K562 (cell line): ENCODE measurements at regions not wholly inside any gene's neighbourhood (a gene's known extent, or its start where the extent isn't known, plus 50 kb on each side); places are given as distances from the start of the nearest gene placed in this dataset.

Experiments used
- ATAC-seq: fragments of 200-7000 bp; cut with Tn5 transposase; 3 replicates; pipeline ENCODE4 v1.9.1; 2020; ENCODE audit warnings: moderate library complexity
- BruUV-seq: library from RNA; stranded (reverse); fragments of 400-500 nt; replicated peaks from 2 replicates; lab custom pipeline; 2021; lab: Mats Ljungman, UMichigan
- CTCF ChIA-PET: fragments of 300-600 bp; formaldehyde crosslinking; extraction: SDS; loops from one replicate; lab custom pipeline; 2021; ENCODE audit warnings: low intra/inter-chr PET ratio; lab: Yijun Ruan, JAX
- POLR2A ChIA-PET: fragments of 300-600, 350-650 bp; sonication (Branson Sonifier 250); formaldehyde crosslinking; extraction: SDS; loops from one replicate; lab custom pipeline; 2021; ENCODE audit warnings: antibody characterized with exemption, inconsistent platforms; lab: Yijun Ruan, JAX
- DNase-seq, 4 experiments: peaks; one replicate each; pipeline versions ENCODE4 v3.0.0 to v3.0.0-alpha.2; 2011 to 2018; ENCODE audit warnings: low spot score in 3 of 4, mixed read lengths in 3 of 4; ENCODE audit errors: extremely low read depth in 1 of 4
- FAIRE-seq: peaks from 2 replicates; lab custom pipeline; 2011; peaks lifted over from hg19 to GRCh38; lab: Jason Lieb, UNC
- H2AFZ ChIP-seq: 2 replicates; pipeline ENCODE4 v1.6.0; 2011; ENCODE audit warnings: low read depth, low read length, control low read depth, inconsistent platforms
- H3K27ac ChIP-seq: fragments of 200-600 bp; 3 replicates; pipeline ENCODE4 v1.8.0; 2011; ENCODE audit warnings: low read depth, mild to moderate bottlenecking, control low read depth, inconsistent platforms, low read length, moderate library complexity, mixed read lengths; ENCODE audit errors: extremely low read depth
- H3K27me3 ChIP-seq, 2 experiments: fragments of 300-600 bp in 1 of 2; 2 replicates in 1 of 2; 3 replicates in 1 of 2; pipeline versions ENCODE4 v1.6.0 to v1.8.0; 2011; ENCODE audit warnings: inconsistent platforms in 2 of 2, low read length in 2 of 2, mild to moderate bottlenecking in 1 of 2, mixed read lengths in 1 of 2, moderate library complexity in 1 of 2; ENCODE audit not compliant: control insufficient read depth in 2 of 2, insufficient read depth in 2 of 2
- H3K36me3 ChIP-seq: fragments of 300-600 bp; 3 replicates; pipeline ENCODE4 v1.8.0; 2011; ENCODE audit warnings: mild to moderate bottlenecking, low read length, inconsistent platforms; ENCODE audit not compliant: control insufficient read depth, insufficient read depth
- H3K4me1 ChIP-seq, 2 experiments: fragments of 200-600 bp in 1 of 2; replicated peaks in 1 of 2; 2 replicates in 1 of 2; 3 replicates in 1 of 2; pipeline versions ENCODE4 v1.5.1 to v1.8.0; 2011; ENCODE audit warnings: inconsistent platforms in 2 of 2, low read length in 2 of 2, mild to moderate bottlenecking in 1 of 2, mixed read lengths in 1 of 2, moderate library complexity in 1 of 2; ENCODE audit not compliant: control insufficient read depth in 2 of 2, insufficient read depth in 2 of 2
- H3K4me2 ChIP-seq: 2 replicates; pipeline ENCODE4 v1.6.1; 2011; ENCODE audit warnings: low read length, control low read depth, inconsistent platforms, mixed read lengths; ENCODE audit not compliant: insufficient read depth
- H3K4me3 ChIP-seq: fragments of 200-600 bp; sonication (generic), shearing (Covaris generic); 2 replicates; pipeline ENCODE4 v1.5.1; 2016; ENCODE audit warnings: control low read depth, inconsistent platforms
- H3K79me2 ChIP-seq: fragments of 200-600 bp; 3 replicates; pipeline ENCODE4 v1.8.0; 2011; ENCODE audit warnings: low read length, inconsistent platforms; ENCODE audit not compliant: control insufficient read depth, insufficient read depth
- H3K9ac ChIP-seq, 2 experiments: 2 replicates each; pipeline versions ENCODE4 v1.6.0 to v1.6.1; 2011; ENCODE audit warnings: low read depth in 2 of 2, low read length in 2 of 2, control low read depth in 1 of 2, inconsistent platforms in 1 of 2, mild to moderate bottlenecking in 1 of 2, mixed read lengths in 1 of 2; ENCODE audit not compliant: insufficient read depth in 1 of 2
- H3K9me1 ChIP-seq: one replicate; pipeline ENCODE4 v1.6.0; 2011; ENCODE audit warnings: inconsistent platforms, mild to moderate bottlenecking, low read length, moderate library complexity; ENCODE audit not compliant: control insufficient read depth, insufficient read depth
- H3K9me3 ChIP-seq: replicated peaks from 2 replicates; pipeline ENCODE4 v1.5.1; 2011; ENCODE audit warnings: low read depth, low read length, inconsistent platforms; ENCODE audit not compliant: control insufficient read depth, insufficient read depth
- H4K20me1 ChIP-seq: replicated peaks from 2 replicates; pipeline ENCODE4 v1.6.1; 2011; ENCODE audit warnings: low read length, inconsistent platforms, mixed read lengths; ENCODE audit not compliant: control insufficient read depth, insufficient read depth
- ADNP ChIP-seq: fragments of 200-800 bp; sonication (Bioruptor generic); IDR thresholded peaks from 2 replicates; pipeline ENCODE4 v1.6.1; 2016; ENCODE audit warnings: missing genetic modification characterization, missing compliant biosample characterization
- ARID4B ChIP-seq: sonication (generic); formaldehyde crosslinking; IDR thresholded peaks from 2 replicates; pipeline ENCODE4 v1.8.0; 2022; ENCODE audit warnings: mild to moderate bottlenecking, missing genetic modification reagents
- ATF3 ChIP-seq, 2 experiments: fragments of 450-650 bp in 1 of 2; sonication (generic) in 1 of 2; formaldehyde crosslinking in 1 of 2; IDR thresholded peaks in 1 of 2; conservative IDR thresholded peaks in 1 of 2; 2 replicates each; pipeline versions ENCODE4 v1.6.1 to v1.8.1; 2016 to 2023; ENCODE audit warnings: mild to moderate bottlenecking in 2 of 2, moderate library complexity in 2 of 2, inconsistent platforms in 1 of 2, missing genetic modification reagents in 1 of 2
- ATF7 ChIP-seq: fragments of 450-650 bp; IDR thresholded peaks from 2 replicates; pipeline ENCODE4 v1.7.1; 2014; ENCODE audit warnings: mild to moderate bottlenecking, moderate library complexity
- CBFA2T3 ChIP-seq: fragments of 450-650 bp; IDR thresholded peaks from 2 replicates; pipeline ENCODE4 v1.6.1; 2017
- HNRNPLL ChIP-seq: fragments of 200-400 bp; formaldehyde crosslinking; IDR thresholded peaks from 2 replicates; pipeline ENCODE4 v1.6.1; 2017; ENCODE audit warnings: low read length, low read depth, mild to moderate bottlenecking; ENCODE audit not compliant: poor library complexity, severe bottlenecking
- JUNB ChIP-seq: fragments of 450-650 bp; formaldehyde crosslinking; conservative IDR thresholded peaks from 2 replicates; pipeline ENCODE4 v1.4.0; 2020; ENCODE audit warnings: mild to moderate bottlenecking
- JUND ChIP-seq, 2 experiments: IDR thresholded peaks; 2 replicates in 1 of 2; 3 replicates in 1 of 2; pipeline ENCODE4 v1.6.1; 2011; ENCODE audit warnings: borderline replicate concordance in 2 of 2, low read depth in 2 of 2, low read length in 2 of 2, improper control_type of control experiment in 1 of 2, missing biosample characterization in 1 of 2, missing genetic modification characterization in 1 of 2, missing genetic modification reagents in 1 of 2
- NCOA1 ChIP-seq: fragments of 450-650 bp; IDR thresholded peaks from 2 replicates; pipeline ENCODE4 v1.6.1; 2016; ENCODE audit warnings: low read depth
- SUPT5H ChIP-seq: fragments of 450-650 bp; IDR thresholded peaks from 2 replicates; pipeline ENCODE4 v1.6.1; 2016
- ZNF165 ChIP-seq: fragments of 250-450 bp; sonication (Bioruptor Pico); IDR thresholded peaks from 2 replicates; pipeline ENCODE4 v1.4.0; 2020; ENCODE audit warnings: borderline replicate concordance
- WGBS: fragments of 100-300 bp; shearing (Covaris generic); methylation state at CpG from one replicate; pipeline ENCODE4 v1.1.6; 2016; ENCODE audit warnings: low coverage, mixed read lengths; ENCODE audit not compliant: insufficient coverage; ENCODE audit errors: missing lambda C conversion rate; 5-methylcytosine and 5-hydroxymethylcytosine counted together
- in situ Hi-C: fragments of 300-500 bp; cut with MboI; formaldehyde crosslinking; loops from 4 replicates; pipeline ENCODE4 v1.15.0; 2018; ENCODE audit warnings: inconsistent platforms, mixed read lengths
- intact Hi-C: fragments of 100-400 bp; cut with micrococcal nuclease; formaldehyde crosslinking; loops from 2 replicates; pipeline ENCODE4 v1.14.2; 2022
- TF ChIP-seq, protein P1 (sequence below): fragments of 450-650 bp; IDR thresholded peaks from 2 replicates; pipeline ENCODE4 v1.6.1; 2014; ENCODE audit warnings: low read depth, mild to moderate bottlenecking, moderate library complexity, borderline replicate concordance
- TF ChIP-seq, protein P2 (sequence below): fragments of 450-650 bp; IDR thresholded peaks from 2 replicates; pipeline ENCODE4 v1.6.1; 2016

DNA sequence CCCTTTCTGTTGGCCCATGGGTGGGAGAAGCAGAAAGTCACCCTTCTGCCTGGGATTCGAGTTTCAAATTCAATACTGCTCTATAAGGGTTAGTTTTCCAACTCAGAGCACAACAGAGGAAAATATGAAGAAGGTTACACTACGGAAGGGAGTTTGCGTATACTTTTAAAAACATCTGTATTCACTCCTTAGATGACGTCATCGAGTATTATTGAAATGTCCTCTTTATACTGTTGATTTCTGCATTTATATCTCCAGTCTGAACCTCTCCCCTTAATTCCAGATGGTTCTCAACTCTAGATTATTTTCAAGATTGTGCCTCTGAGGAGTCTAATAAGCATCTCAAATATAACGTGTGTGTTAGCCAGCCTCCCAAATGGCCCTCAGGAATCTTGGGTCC, 249.1 kb downstream of the MAP2K4 start:
- WGBS, result 9% methylated on average over 6 of the region's 6 CpGs
- H4K20me1 ChIP-seq, result no peaks in the 10 kb centered on the region
- H3K27ac ChIP-seq, result no peak overlapping the region
- H3K36me3 ChIP-seq, result no peaks in the 10 kb centered on the region
- H3K4me3 ChIP-seq, result no peak overlapping the region
- no peaks in the 10 kb centered on the region for H3K4me1 ChIP-seq
- H3K79me2 ChIP-seq, result no peaks in the 10 kb centered on the region
- in situ Hi-C loops, result no loop called here
- no peak overlapping the region for H3K9ac ChIP-seq
- H3K9me1 ChIP-seq, result no peaks in the 10 kb centered on the region
- H3K27me3 ChIP-seq, result no peaks in the 10 kb centered on the region
- BruUV-seq, result no TSS peak
- FAIRE-seq, result no peak
- no peak for ATAC-seq
- H3K4me2 ChIP-seq, result no peak overlapping the region
- no peak for DNase-seq
- TF ChIP-seq, protein P1, sequence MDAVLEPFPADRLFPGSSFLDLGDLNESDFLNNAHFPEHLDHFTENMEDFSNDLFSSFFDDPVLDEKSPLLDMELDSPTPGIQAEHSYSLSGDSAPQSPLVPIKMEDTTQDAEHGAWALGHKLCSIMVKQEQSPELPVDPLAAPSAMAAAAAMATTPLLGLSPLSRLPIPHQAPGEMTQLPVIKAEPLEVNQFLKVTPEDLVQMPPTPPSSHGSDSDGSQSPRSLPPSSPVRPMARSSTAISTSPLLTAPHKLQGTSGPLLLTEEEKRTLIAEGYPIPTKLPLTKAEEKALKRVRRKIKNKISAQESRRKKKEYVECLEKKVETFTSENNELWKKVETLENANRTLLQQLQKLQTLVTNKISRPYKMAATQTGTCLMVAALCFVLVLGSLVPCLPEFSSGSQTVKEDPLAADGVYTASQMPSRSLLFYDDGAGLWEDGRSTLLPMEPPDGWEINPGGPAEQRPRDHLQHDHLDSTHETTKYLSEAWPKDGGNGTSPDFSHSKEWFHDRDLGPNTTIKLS, result no peak
- TF ChIP-seq ZNF165, result no peak
- no peak for TF ChIP-seq HNRNPLL
- TF ChIP-seq ARID4B, result no peak
- 0 out of 2 replicates have a peak, but pooled peaks have one; percentile 32 for TF ChIP-seq JUNB
- TF ChIP-seq, protein P2, sequence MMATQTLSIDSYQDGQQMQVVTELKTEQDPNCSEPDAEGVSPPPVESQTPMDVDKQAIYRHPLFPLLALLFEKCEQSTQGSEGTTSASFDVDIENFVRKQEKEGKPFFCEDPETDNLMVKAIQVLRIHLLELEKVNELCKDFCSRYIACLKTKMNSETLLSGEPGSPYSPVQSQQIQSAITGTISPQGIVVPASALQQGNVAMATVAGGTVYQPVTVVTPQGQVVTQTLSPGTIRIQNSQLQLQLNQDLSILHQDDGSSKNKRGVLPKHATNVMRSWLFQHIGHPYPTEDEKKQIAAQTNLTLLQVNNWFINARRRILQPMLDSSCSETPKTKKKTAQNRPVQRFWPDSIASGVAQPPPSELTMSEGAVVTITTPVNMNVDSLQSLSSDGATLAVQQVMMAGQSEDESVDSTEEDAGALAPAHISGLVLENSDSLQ, result no peak
- TF ChIP-seq ATF7, result peak; percentile 61; the same call in 1 of the 2 replicates
- TF ChIP-seq CBFA2T3, result no peak
- TF ChIP-seq SUPT5H, result no peak
- TF ChIP-seq JUND (IDR thresholded peaks at IDR 0.05; ENCODE audit: borderline replicate concordance, low read depth, low read length), result no peak
- TF ChIP-seq JUND (tag; IDR thresholded peaks at IDR 0.05; ENCODE audit: borderline replicate concordance, low read depth, low read length), result peak; percentile 60; the same call in 1 of the 3 replicates
- TF ChIP-seq ATF3 (IDR thresholded peaks at IDR 0.05), result peak; percentile 78
- TF ChIP-seq ATF3 (CRISPR knock-in tag; conservative IDR thresholded peaks at IDR 0.05), result no peak
- no peak for TF ChIP-seq NCOA1
- no peak for TF ChIP-seq ADNP (tag)
- ChIA-PET CTCF (no interaction called here), POLR2A (interaction anchor here (0.6 kb wide), 1 partner anchor 330 kb away, joined by 3 read pairs; no protein-coding TSS in a partner anchor)
- intact Hi-C loops, result no loop called here
- H2AFZ ChIP-seq, result no peak overlapping the region
- H3K9me3 ChIP-seq, result no peaks in the 10 kb centered on the region
